ENCODE measurements at regions not wholly inside any gene's neighbourhood (a gene's known extent, or its start where the extent isn't known, plus 50 kb on each side); places are given as distances from the start of the nearest gene placed in this dataset.
"Not testable (repeated sequence)": the region's sequence is repeated elsewhere in the genome, so short reads cannot be mapped to it uniquely, and the experiment has no call there.

GRCh38 chr2:89855752-89856151, 1164.3 kb downstream of the RPIA start:
- DNase-seq (ENCODE audit: low read depth in 4 of 4, low spot score in 2 of 4) = not testable (repeated sequence)

GRCh38 chr2:89856305-89856704, 1164.8 kb downstream of the RPIA start:
- not testable (repeated sequence) for DNase-seq (ENCODE audit: low read depth in 4 of 4, low spot score in 2 of 4)

- not testable (repeated sequence) for DNase-seq (ENCODE audit: low read depth in 4 of 4, low spot score in 2 of 4)
Observed at GRCh38 chr2:89862164-89862563, 1170.7 kb downstream of the RPIA start.

GRCh38 chr2:89863209-89863608, 1171.7 kb downstream of the RPIA start:
- not testable (repeated sequence) for DNase-seq (ENCODE audit: low read depth in 4 of 4, low spot score in 2 of 4)

GRCh38 chr2:89874810-89875595, 1183.5 kb downstream of the RPIA start:
- not testable (repeated sequence) for DNase-seq (ENCODE audit: low read depth in 4 of 4, low spot score in 2 of 4)

GRCh38 chr2:89876445-89876844, 1185.0 kb downstream of the RPIA start:
- not testable (repeated sequence) for DNase-seq (ENCODE audit: low read depth in 4 of 4, low spot score in 2 of 4)

- not testable (repeated sequence) for DNase-seq (ENCODE audit: low read depth in 4 of 4, low spot score in 2 of 4)
Observed at GRCh38 chr2:89876878-89877277, 1185.4 kb downstream of the RPIA start.

GRCh38 chr2:89882880-89883279, 1191.4 kb downstream of the RPIA start:
- DNase-seq (ENCODE audit: low read depth in 4 of 4, low spot score in 2 of 4) = not testable (repeated sequence)

GRCh38 chr2:89883624-89884023, 1192.2 kb downstream of the RPIA start:
- not testable (repeated sequence) for DNase-seq (ENCODE audit: low read depth in 4 of 4, low spot score in 2 of 4)

GRCh38 chr2:89885071-89885470, 1193.6 kb downstream of the RPIA start:
- not testable (repeated sequence) for DNase-seq (ENCODE audit: low read depth in 4 of 4, low spot score in 2 of 4)

- not testable (repeated sequence) for DNase-seq (ENCODE audit: low read depth in 4 of 4, low spot score in 2 of 4)
Observed at GRCh38 chr2:89888693-89889092, 1197.2 kb downstream of the RPIA start.

GRCh38 chr2:89890185-89890773, 1198.8 kb downstream of the RPIA start:
- DNase-seq (ENCODE audit: low read depth in 4 of 4, low spot score in 2 of 4) = not testable (repeated sequence)

GRCh38 chr2:89894988-89895387, 1203.5 kb downstream of the RPIA start:
- DNase-seq (ENCODE audit: low read depth in 4 of 4, low spot score in 2 of 4) = not testable (repeated sequence)

GRCh38 chr2:89895629-89896028, 1204.2 kb downstream of the RPIA start:
- not testable (repeated sequence) for DNase-seq (ENCODE audit: low read depth in 4 of 4, low spot score in 2 of 4)

- DNase-seq (ENCODE audit: low read depth in 4 of 4, low spot score in 2 of 4) = not testable (repeated sequence)
Observed at GRCh38 chr2:89927018-89927417, 1235.5 kb downstream of the RPIA start.

- DNase-seq (ENCODE audit: low read depth in 4 of 4, low spot score in 2 of 4) = not testable (repeated sequence)
Observed at GRCh38 chr2:89935436-89935835, 1244.0 kb downstream of the RPIA start.

GRCh38 chr2:89936011-89936410, 1244.5 kb downstream of the RPIA start:
- DNase-seq (ENCODE audit: low read depth in 4 of 4, low spot score in 2 of 4) = not testable (repeated sequence)

GRCh38 chr2:89936559-89936958, 1245.1 kb downstream of the RPIA start:
- not testable (repeated sequence) for DNase-seq (ENCODE audit: low read depth in 4 of 4, low spot score in 2 of 4)

GRCh38 chr2:89938756-89939155, 1247.3 kb downstream of the RPIA start:
- not testable (repeated sequence) for DNase-seq (ENCODE audit: low read depth in 4 of 4, low spot score in 2 of 4)

GRCh38 chr2:89944267-89944666, 1252.8 kb downstream of the RPIA start:
- DNase-seq (ENCODE audit: low read depth in 4 of 4, low spot score in 2 of 4) = not testable (repeated sequence)

GRCh38 chr2:89945004-89945616, 1253.6 kb downstream of the RPIA start:
- DNase-seq (ENCODE audit: low read depth in 4 of 4, low spot score in 2 of 4) = not testable (repeated sequence)

Measured in left renal cortex interstitium (tissue), 4 donors.